ENCODE measurements at regions not wholly inside any gene's neighbourhood (a gene's known extent, or its start where the extent isn't known, plus 50 kb on each side); places are given as distances from the start of the nearest gene placed in this dataset.

- H3K27me3 ChIP-seq (replicated peaks in 1 of 2; ENCODE audit: control insufficient read depth in 2 of 2, insufficient read depth in 2 of 2, low read length in 1 of 2): no peaks in the 10 kb centered on the region
- H3K27ac ChIP-seq (ENCODE audit: control insufficient read depth, insufficient read depth): peak overlapping the region; percentile 32
- no peaks in the 10 kb centered on the region for H4K20me1 ChIP-seq (ENCODE audit: control insufficient read depth, insufficient read depth)
- ChIA-PET POLR2A (interaction anchor here (0.5 to 1.6 kb wide), 7 partner anchors 9 to 95 kb away, joined by 3 to 6 read pairs (median 4); no protein-coding TSS in a partner anchor), RAD21 (ENCODE audit: unreplicated experiment) (interaction anchor here (1.2 to 15.3 kb wide), 6 partner anchors 10 to 112 kb away, joined by 3 to 450 read pairs (median 28); no protein-coding TSS in a partner anchor), SMC1A (ENCODE audit: uncharacterized antibody, unreplicated experiment) (interaction anchor here (1.0 to 20.4 kb wide), 14 partner anchors 10 to 207 kb away, joined by 3 to 396 read pairs (median 6); no protein-coding TSS in a partner anchor), CTCF (interaction anchor here (1.2 to 19.5 kb wide), 17 partner anchors 7 to 162 kb away, joined by 3 to 494 read pairs (median 9); partner anchors contain the start of gene DST)
- H3K79me2 ChIP-seq (ENCODE audit: control insufficient read depth, insufficient read depth, low read length): peaks cover 77% of the 10 kb centered on the region
- no peak overlapping the region for H2AFZ ChIP-seq (ENCODE audit: control insufficient read depth, low read depth, low read length)
- FAIRE-seq: no peak
- BruUV-seq (replicated peaks): no TSS peak
- ATAC-seq: no peak
- 0 out of 2 replicates have a peak overlapping the region, but pooled peaks have one; percentile 2 for H3K4me2 ChIP-seq (ENCODE audit: control insufficient read depth, insufficient read depth)
- 57% methylated on average over 4 of the region's 4 CpGs for WGBS (ENCODE audit: insufficient coverage, insufficient replicate concordance, low lambda C conversion rate, missing lambda C conversion rate)
- intact Hi-C loops (cut with micrococcal nuclease; ENCODE audit: unreplicated experiment): loop anchor here (5.0 kb wide), 1 partner anchor 114 kb away; the partner anchor contains the start of gene DST
- H3K4me3 ChIP-seq: no peak overlapping the region
- in situ Hi-C loops (cut with MboI): no loop called here
- peaks cover 2% of the 10 kb centered on the region; the same call in 1 of the 3 replicates for H3K9me3 ChIP-seq (replicated peaks; ENCODE audit: control insufficient read depth, insufficient read depth, low read length)
- no peak for DNase-seq (ENCODE audit: low read depth, low spot score)
- no peak overlapping the region for H3K9ac ChIP-seq (ENCODE audit: control insufficient read depth, insufficient read depth, low read length)
- H3K36me3 ChIP-seq (ENCODE audit: control insufficient read depth in 2 of 2, insufficient read depth in 2 of 2, low read length in 1 of 2): no peaks in the 10 kb centered on the region
- peaks cover 64% of the 10 kb centered on the region for H3K4me1 ChIP-seq (ENCODE audit: control insufficient read depth, insufficient read depth, low read length)
- TF ChIP-seq ATF2 (IDR thresholded peaks at IDR 0.05; ENCODE audit: low read length): no peak
- no peak for TF ChIP-seq EP300 (IDR thresholded peaks at IDR 0.05; ENCODE audit: borderline replicate concordance in 1 of 2, control insufficient read depth in 1 of 2, low read depth in 2 of 2, low read length in 2 of 2)
- TF ChIP-seq BCL3 (IDR thresholded peaks at IDR 0.05; ENCODE audit: borderline replicate concordance, insufficient read depth, low read depth, low read length, poor library complexity, severe bottlenecking): no peak
- TF ChIP-seq CREM (IDR thresholded peaks at IDR 0.05; ENCODE audit: low read depth): no peak
- TF ChIP-seq SRF (IDR thresholded peaks at IDR 0.05; ENCODE audit: low read depth in 2 of 2, low read length in 2 of 2): no peak
- TF ChIP-seq EZH2 (IDR thresholded peaks at IDR 0.05; ENCODE audit: borderline replicate concordance, control insufficient read depth, low read depth, low read length): no peak
- TF ChIP-seq SMAD5 (IDR thresholded peaks at IDR 0.05; ENCODE audit: low read depth): no peak
- no peak for TF ChIP-seq BMI1 (IDR thresholded peaks at IDR 0.05; ENCODE audit: borderline replicate concordance)
- TF ChIP-seq SUZ12 (IDR thresholded peaks at IDR 0.05; ENCODE audit: unreplicated experiment): no peak
- TF ChIP-seq ATF3 (IDR thresholded peaks at IDR 0.05; ENCODE audit: borderline replicate concordance, extremely low read depth, low read depth, low read length): no peak
- no peak for TF ChIP-seq RELB (IDR thresholded peaks at IDR 0.05; ENCODE audit: low read depth)
- no peak for TF ChIP-seq HCFC1 (IDR thresholded peaks at IDR 0.05; ENCODE audit: low read length)
- TF ChIP-seq HDAC2 (IDR thresholded peaks at IDR 0.05): no peak
- TF ChIP-seq SIX5 (IDR thresholded peaks at IDR 0.05; ENCODE audit: low read depth, low read length, severe bottlenecking): no peak
- TF ChIP-seq IRF5 (IDR thresholded peaks at IDR 0.05; ENCODE audit: borderline replicate concordance): no peak
- TF ChIP-seq ZNF217 (IDR thresholded peaks at IDR 0.05): no peak
- TF ChIP-seq TCF3 (IDR thresholded peaks at IDR 0.05; ENCODE audit: borderline replicate concordance, insufficient read depth, low read depth, low read length): no peak
These were observed 113.6 kb upstream of the DST start for GRCh38 chr6:56756219-56756789.
